ENCODE measurements at regions not wholly inside any gene's neighbourhood (a gene's known extent, or its start where the extent isn't known, plus 50 kb on each side); places are given as distances from the start of the nearest gene placed in this dataset.

GRCh38 chr5:31100047-31100575 is 93.4 kb upstream of the CDH6 start:
- H3K36me3 ChIP-seq (ENCODE audit: control insufficient read depth in 3 of 3, insufficient read depth in 3 of 3, low read length in 3 of 3), result no peaks in the 10 kb centered on the region
- H3K9ac ChIP-seq (ENCODE audit: low read depth in 1 of 3, low read length in 3 of 3), result no peak overlapping the region
- no peak overlapping the region for H3K4me3 ChIP-seq (ENCODE audit: low read length in 3 of 3)
- H3K9me3 ChIP-seq (ENCODE audit: control insufficient read depth in 3 of 3, low read length in 3 of 3), result no peaks in the 10 kb centered on the region
- H3K27me3 ChIP-seq (ENCODE audit: control insufficient read depth in 3 of 3, insufficient read depth in 3 of 3, low read length in 3 of 3), result peaks cover 0 to 5% (median 0%) of the 10 kb centered on the region in 3 donors
- no peak overlapping the region for H3K27ac ChIP-seq (ENCODE audit: low read depth, low read length)
- H3K4me1 ChIP-seq (ENCODE audit: control insufficient read depth in 3 of 3, insufficient read depth in 3 of 3, low read length in 3 of 3), result no peaks in the 10 kb centered on the region

- Histone ChIP-seq H3K36me3 (ENCODE audit: control insufficient read depth in 3 of 3, insufficient read depth in 3 of 3, low read length in 3 of 3) (no peaks in the 10 kb centered on the region), H3K4me1 (ENCODE audit: control insufficient read depth in 3 of 3, insufficient read depth in 3 of 3, low read length in 3 of 3) (no peaks in the 10 kb centered on the region), H3K4me3 (ENCODE audit: low read length in 3 of 3) (no peak overlapping the region), H3K9ac (ENCODE audit: low read depth in 1 of 3, low read length in 3 of 3) (no peak overlapping the region), H3K9me3 (ENCODE audit: control insufficient read depth in 3 of 3, low read length in 3 of 3) (no peaks in the 10 kb centered on the region), H3K27me3 (ENCODE audit: control insufficient read depth in 3 of 3, insufficient read depth in 3 of 3, low read length in 3 of 3) (peaks cover 0 to 5% (median 0%) of the 10 kb centered on the region in 3 donors), H3K27ac (ENCODE audit: low read depth, low read length) (no peak overlapping the region)
These were observed 94.7 kb upstream of the CDH6 start for GRCh38 chr5:31098811-31099210.

GRCh38 chr5:31097851-31098250 is 95.6 kb upstream of the CDH6 start:
- peaks cover 0 to 5% (median 0%) of the 10 kb centered on the region in 3 donors for H3K27me3 ChIP-seq (ENCODE audit: control insufficient read depth in 3 of 3, insufficient read depth in 3 of 3, low read length in 3 of 3)
- no peak overlapping the region for H3K27ac ChIP-seq (ENCODE audit: low read depth, low read length)
- H3K4me3 ChIP-seq (ENCODE audit: low read length in 3 of 3), result no peak overlapping the region
- H3K36me3 ChIP-seq (ENCODE audit: control insufficient read depth in 3 of 3, insufficient read depth in 3 of 3, low read length in 3 of 3), result no peaks in the 10 kb centered on the region
- no peaks in the 10 kb centered on the region for H3K4me1 ChIP-seq (ENCODE audit: control insufficient read depth in 3 of 3, insufficient read depth in 3 of 3, low read length in 3 of 3)
- H3K9ac ChIP-seq (ENCODE audit: low read depth in 1 of 3, low read length in 3 of 3), result no peak overlapping the region
- no peaks in the 10 kb centered on the region for H3K9me3 ChIP-seq (ENCODE audit: control insufficient read depth in 3 of 3, low read length in 3 of 3)

GRCh38 chr5:31096238-31096865 is 97.1 kb upstream of the CDH6 start:
- H3K27ac ChIP-seq (ENCODE audit: low read depth, low read length), result no peak overlapping the region
- peaks cover 0 to 5% (median 0%) of the 10 kb centered on the region in 3 donors for H3K27me3 ChIP-seq (ENCODE audit: control insufficient read depth in 3 of 3, insufficient read depth in 3 of 3, low read length in 3 of 3)
- H3K9ac ChIP-seq (ENCODE audit: low read depth in 1 of 3, low read length in 3 of 3), result no peak overlapping the region
- H3K4me3 ChIP-seq (ENCODE audit: low read length in 3 of 3), result no peak overlapping the region
- H3K4me1 ChIP-seq (ENCODE audit: control insufficient read depth in 3 of 3, insufficient read depth in 3 of 3, low read length in 3 of 3), result no peaks in the 10 kb centered on the region
- H3K36me3 ChIP-seq (ENCODE audit: control insufficient read depth in 3 of 3, insufficient read depth in 3 of 3, low read length in 3 of 3), result no peaks in the 10 kb centered on the region
- H3K9me3 ChIP-seq (ENCODE audit: control insufficient read depth in 3 of 3, low read length in 3 of 3), result no peaks in the 10 kb centered on the region

GRCh38 chr5:31095796-31096195 is 97.7 kb upstream of the CDH6 start:
- Histone ChIP-seq H3K9ac (ENCODE audit: low read depth in 1 of 3, low read length in 3 of 3) (no peak overlapping the region), H3K36me3 (ENCODE audit: control insufficient read depth in 3 of 3, insufficient read depth in 3 of 3, low read length in 3 of 3) (no peaks in the 10 kb centered on the region), H3K27me3 (ENCODE audit: control insufficient read depth in 3 of 3, insufficient read depth in 3 of 3, low read length in 3 of 3) (no peaks in the 10 kb centered on the region), H3K4me3 (ENCODE audit: low read length in 3 of 3) (no peak overlapping the region), H3K4me1 (ENCODE audit: control insufficient read depth in 3 of 3, insufficient read depth in 3 of 3, low read length in 3 of 3) (no peaks in the 10 kb centered on the region), H3K27ac (ENCODE audit: low read depth, low read length) (no peak overlapping the region), H3K9me3 (ENCODE audit: control insufficient read depth in 3 of 3, low read length in 3 of 3) (no peaks in the 10 kb centered on the region)

- Histone ChIP-seq H3K9me3 (ENCODE audit: control insufficient read depth in 3 of 3, low read length in 3 of 3) (no peaks in the 10 kb centered on the region), H3K4me3 (ENCODE audit: low read length in 3 of 3) (no peak overlapping the region), H3K4me1 (ENCODE audit: control insufficient read depth in 3 of 3, insufficient read depth in 3 of 3, low read length in 3 of 3) (no peaks in the 10 kb centered on the region), H3K9ac (ENCODE audit: low read depth in 1 of 3, low read length in 3 of 3) (no peak overlapping the region), H3K27me3 (ENCODE audit: control insufficient read depth in 3 of 3, insufficient read depth in 3 of 3, low read length in 3 of 3) (no peaks in the 10 kb centered on the region), H3K27ac (ENCODE audit: low read depth, low read length) (no peak overlapping the region), H3K36me3 (ENCODE audit: control insufficient read depth in 3 of 3, insufficient read depth in 3 of 3, low read length in 3 of 3) (no peaks in the 10 kb centered on the region)
These were observed 102.0 kb upstream of the CDH6 start for GRCh38 chr5:31091501-31091900.

GRCh38 chr5:31090467-31090866 is 103.0 kb upstream of the CDH6 start:
- no peaks in the 10 kb centered on the region for H3K4me1 ChIP-seq (ENCODE audit: control insufficient read depth in 3 of 3, insufficient read depth in 3 of 3, low read length in 3 of 3)
- H3K9ac ChIP-seq (ENCODE audit: low read depth in 1 of 3, low read length in 3 of 3), result no peak overlapping the region
- no peaks in the 10 kb centered on the region for H3K36me3 ChIP-seq (ENCODE audit: control insufficient read depth in 3 of 3, insufficient read depth in 3 of 3, low read length in 3 of 3)
- H3K27ac ChIP-seq (ENCODE audit: low read depth, low read length), result no peak overlapping the region
- H3K9me3 ChIP-seq (ENCODE audit: control insufficient read depth in 3 of 3, low read length in 3 of 3), result no peaks in the 10 kb centered on the region
- no peaks in the 10 kb centered on the region for H3K27me3 ChIP-seq (ENCODE audit: control insufficient read depth in 3 of 3, insufficient read depth in 3 of 3, low read length in 3 of 3)
- no peak overlapping the region for H3K4me3 ChIP-seq (ENCODE audit: low read length in 3 of 3)

- H3K27ac ChIP-seq (ENCODE audit: low read depth, low read length), result no peak overlapping the region
- H3K9me3 ChIP-seq (ENCODE audit: control insufficient read depth in 3 of 3, low read length in 3 of 3), result no peaks in the 10 kb centered on the region
- H3K9ac ChIP-seq (ENCODE audit: low read depth in 1 of 3, low read length in 3 of 3), result no peak overlapping the region
- H3K4me3 ChIP-seq (ENCODE audit: low read length in 3 of 3), result no peak overlapping the region
- no peaks in the 10 kb centered on the region for H3K27me3 ChIP-seq (ENCODE audit: control insufficient read depth in 3 of 3, insufficient read depth in 3 of 3, low read length in 3 of 3)
- H3K36me3 ChIP-seq (ENCODE audit: control insufficient read depth in 3 of 3, insufficient read depth in 3 of 3, low read length in 3 of 3), result no peaks in the 10 kb centered on the region
- H3K4me1 ChIP-seq (ENCODE audit: control insufficient read depth in 3 of 3, insufficient read depth in 3 of 3, low read length in 3 of 3), result no peaks in the 10 kb centered on the region
These were observed 106.6 kb upstream of the CDH6 start for GRCh38 chr5:31086839-31087415.

- H3K27ac ChIP-seq (ENCODE audit: low read depth, low read length), result no peak overlapping the region
- no peaks in the 10 kb centered on the region for H3K9me3 ChIP-seq (ENCODE audit: control insufficient read depth in 3 of 3, low read length in 3 of 3)
- H3K4me1 ChIP-seq (ENCODE audit: control insufficient read depth in 3 of 3, insufficient read depth in 3 of 3, low read length in 3 of 3), result no peaks in the 10 kb centered on the region
- no peak overlapping the region for H3K9ac ChIP-seq (ENCODE audit: low read depth in 1 of 3, low read length in 3 of 3)
- H3K36me3 ChIP-seq (ENCODE audit: control insufficient read depth in 3 of 3, insufficient read depth in 3 of 3, low read length in 3 of 3), result no peaks in the 10 kb centered on the region
- no peak overlapping the region for H3K4me3 ChIP-seq (ENCODE audit: low read length in 3 of 3)
- no peaks in the 10 kb centered on the region for H3K27me3 ChIP-seq (ENCODE audit: control insufficient read depth in 3 of 3, insufficient read depth in 3 of 3, low read length in 3 of 3)
These were observed 108.6 kb upstream of the CDH6 start for GRCh38 chr5:31084871-31085270.

GRCh38 chr5:31083364-31083763 is 110.1 kb upstream of the CDH6 start:
- no peak overlapping the region for H3K9ac ChIP-seq (ENCODE audit: low read depth in 1 of 3, low read length in 3 of 3)
- no peaks in the 10 kb centered on the region for H3K9me3 ChIP-seq (ENCODE audit: control insufficient read depth in 3 of 3, low read length in 3 of 3)
- H3K27ac ChIP-seq (ENCODE audit: low read depth, low read length), result no peak overlapping the region
- no peaks in the 10 kb centered on the region for H3K4me1 ChIP-seq (ENCODE audit: control insufficient read depth in 3 of 3, insufficient read depth in 3 of 3, low read length in 3 of 3)
- no peaks in the 10 kb centered on the region for H3K36me3 ChIP-seq (ENCODE audit: control insufficient read depth in 3 of 3, insufficient read depth in 3 of 3, low read length in 3 of 3)
- no peaks in the 10 kb centered on the region for H3K27me3 ChIP-seq (ENCODE audit: control insufficient read depth in 3 of 3, insufficient read depth in 3 of 3, low read length in 3 of 3)
- no peak overlapping the region for H3K4me3 ChIP-seq (ENCODE audit: low read length in 3 of 3)

All from skeletal muscle tissue (tissue), 3 donors.